Fibroblast of skin of abdomen (primary cell): ENCODE measurements at regions not wholly inside any gene's neighbourhood (a gene's known extent, or its start where the extent isn't known, plus 50 kb on each side); places are given as distances from the start of the nearest gene placed in this dataset.
"Not testable (repeated sequence)": the region's sequence is repeated elsewhere in the genome, so short reads cannot be mapped to it uniquely, and the experiment has no call there.

Experiments used
- DNase-seq: peaks from one replicate; pipeline ENCODE4 v3.0.0-alpha.2; 2013

DNA sequence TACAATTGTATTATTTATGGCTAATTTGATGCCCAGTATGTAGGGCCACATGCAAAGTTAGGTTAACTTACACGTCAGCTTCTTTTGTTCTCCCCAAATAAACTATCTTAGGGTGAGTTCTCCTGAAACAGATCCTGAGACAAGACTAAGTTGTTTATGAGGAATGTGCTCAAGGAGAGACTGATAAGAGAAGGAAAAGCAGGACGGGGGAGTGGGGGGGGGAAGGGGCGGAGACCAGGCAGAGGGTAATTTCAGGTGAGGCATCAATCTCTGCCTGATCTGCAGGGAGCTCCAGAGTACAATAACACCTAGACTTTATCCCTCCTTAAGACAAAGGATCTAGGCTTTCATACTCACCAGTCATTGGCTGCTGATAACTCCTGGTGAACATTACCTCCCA, 220.6 kb upstream of the BTBD3 start:
- DNase-seq: no peak

DNA sequence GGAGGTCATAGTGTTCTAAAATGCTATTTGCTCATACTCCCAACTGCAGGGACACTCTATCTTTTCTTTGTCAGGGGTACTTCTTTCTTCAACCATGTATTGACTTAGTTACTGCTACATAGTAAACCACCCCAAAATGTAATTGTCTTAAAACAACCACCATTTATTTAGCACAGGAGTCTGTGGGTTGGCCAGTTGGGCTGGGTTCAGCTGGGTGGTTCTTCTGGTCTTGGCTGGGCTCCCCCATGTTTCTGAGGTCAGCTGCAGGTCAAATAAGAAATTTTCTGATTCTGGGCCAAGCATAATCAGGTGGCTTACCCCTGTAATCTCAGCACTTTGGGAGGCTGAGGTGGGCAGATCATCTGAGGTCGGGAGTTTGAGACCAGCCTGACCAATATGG, 220.0 kb upstream of the BTBD3 start:
- DNase-seq: no peak

DNA sequence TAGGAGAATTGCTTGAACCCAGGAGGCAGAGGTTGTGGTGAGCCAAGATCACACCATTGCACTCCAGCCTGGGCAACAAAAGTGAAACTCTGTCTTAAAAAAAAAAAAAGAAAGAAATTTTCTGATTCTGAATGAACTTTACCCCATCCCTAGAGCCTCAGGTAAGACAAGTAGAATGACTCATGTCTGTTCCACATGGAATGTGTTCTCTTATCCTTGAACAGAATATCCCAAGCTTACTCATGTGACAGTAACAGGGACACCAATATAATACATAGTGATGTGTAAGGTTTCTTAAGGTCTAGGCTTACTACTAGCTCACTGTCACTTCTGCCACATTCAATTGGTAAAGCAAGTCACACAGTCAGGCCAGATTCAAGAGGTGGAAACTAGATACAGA, 219.6 kb upstream of the BTBD3 start:
- DNase-seq: no peak

DNA sequence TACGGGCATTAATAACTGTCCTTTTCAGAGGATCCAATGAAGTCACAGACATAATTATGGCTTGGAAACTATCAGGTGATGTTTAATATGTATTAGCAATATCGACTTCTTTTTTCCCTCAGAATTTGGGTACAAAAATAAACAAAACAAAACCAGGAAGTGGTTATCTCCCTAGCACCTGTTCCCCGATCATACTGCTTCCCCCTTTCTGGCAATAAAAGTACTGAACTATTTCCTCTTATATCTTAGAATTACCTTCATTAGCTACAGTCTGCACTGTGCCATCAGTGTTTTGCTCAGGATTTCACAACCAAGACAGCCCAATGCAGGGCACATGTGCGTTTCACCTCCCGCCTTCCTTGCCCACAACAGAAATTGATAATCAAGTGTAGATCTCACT, 216.9 kb upstream of the BTBD3 start:
- no peak for DNase-seq

DNA sequence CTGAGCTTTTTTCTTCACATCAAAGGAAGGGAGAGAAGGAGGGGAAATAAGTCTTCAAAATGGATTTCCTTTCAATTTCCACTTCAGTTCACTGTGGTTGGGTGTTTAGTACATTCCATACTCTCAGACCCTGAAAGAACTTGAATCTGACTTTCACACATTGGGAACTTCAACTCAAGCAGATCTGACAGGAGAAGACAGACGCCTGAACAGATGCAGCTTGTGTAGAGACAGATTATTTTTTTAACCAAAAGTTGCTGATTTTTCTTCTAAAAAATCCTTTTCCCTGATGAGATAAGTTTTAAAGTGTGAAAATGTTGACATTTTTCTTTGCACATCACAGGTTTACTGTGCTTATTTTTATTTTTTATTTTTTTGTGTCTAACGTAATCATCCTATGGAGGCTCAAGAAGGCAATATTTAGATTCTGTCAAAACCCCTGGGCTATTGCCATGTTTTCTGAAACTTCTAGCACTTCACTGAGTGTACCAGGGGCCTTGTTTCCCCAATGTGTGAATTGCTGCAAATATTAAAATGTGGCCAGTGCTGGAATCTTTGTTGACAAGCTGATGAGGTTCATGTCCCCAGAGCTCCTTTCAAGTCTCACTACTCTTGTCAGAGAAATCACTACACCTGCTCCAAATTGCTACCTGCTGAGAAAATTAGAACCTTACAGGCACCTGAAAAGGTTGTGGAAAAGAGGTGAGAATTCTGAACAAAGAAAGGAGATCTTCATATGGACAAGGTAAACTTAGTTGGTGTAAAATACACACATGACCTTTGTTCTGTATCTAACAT, 214.8 kb upstream of the BTBD3 start:
- no peak for DNase-seq

DNA sequence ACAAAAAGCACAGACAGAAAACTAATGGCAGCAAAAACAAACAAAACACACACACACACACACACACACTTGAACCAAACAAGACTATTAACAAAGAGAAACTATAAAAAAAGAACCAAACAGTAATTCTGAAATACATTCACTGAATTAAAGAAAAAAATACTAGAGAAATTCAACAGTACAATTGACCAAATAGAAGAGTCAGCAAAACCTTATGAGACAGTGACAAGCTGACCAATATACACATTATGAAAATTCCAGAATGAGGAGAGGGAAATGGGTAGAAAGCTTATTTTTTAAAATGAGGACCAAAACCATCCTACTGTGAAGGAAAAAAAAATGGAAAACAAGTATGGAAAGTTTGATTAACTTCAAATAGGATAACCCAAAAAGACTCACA, 212.2 kb upstream of the BTBD3 start:
- no peak for DNase-seq

DNA sequence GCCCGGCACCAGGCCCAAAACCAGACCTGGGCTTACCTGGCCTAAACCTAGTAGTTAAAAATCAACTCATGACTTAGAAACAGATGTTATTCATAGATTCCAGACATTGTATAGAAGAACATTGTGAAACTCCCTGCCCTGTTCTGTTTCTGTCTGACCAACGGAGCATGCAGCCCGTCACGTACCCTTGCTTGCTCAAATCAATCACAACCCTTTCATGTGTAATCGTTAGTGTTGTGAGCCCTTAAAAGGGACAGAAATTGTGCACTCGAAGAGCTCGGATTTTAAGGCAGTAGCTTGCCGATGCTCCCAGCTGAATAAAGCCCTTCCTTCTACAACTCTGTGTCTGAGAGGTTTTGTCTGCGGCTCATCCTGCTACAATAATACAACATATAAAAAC, 209.5 kb upstream of the BTBD3 start:
- not testable (repeated sequence) for DNase-seq

DNA sequence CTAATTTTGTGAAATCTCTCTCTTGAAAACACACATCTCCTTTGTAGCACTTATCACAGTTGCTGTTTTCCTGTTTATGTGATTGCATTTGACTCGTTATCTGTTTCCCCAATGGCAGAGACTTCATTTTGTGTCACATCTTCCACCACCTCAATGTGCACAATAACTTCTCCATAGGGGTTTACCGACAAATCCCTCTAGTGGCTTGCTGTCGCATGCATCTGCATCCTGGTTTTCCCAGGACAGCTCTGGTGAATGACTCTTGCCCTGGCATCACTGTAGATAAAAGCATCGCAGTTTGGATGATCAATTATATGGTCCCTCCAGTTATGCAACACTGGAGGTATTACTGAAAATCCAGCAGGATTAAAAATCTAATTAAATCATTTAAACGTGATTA, 206.5 kb upstream of the BTBD3 start:
- DNase-seq: no peak

DNA sequence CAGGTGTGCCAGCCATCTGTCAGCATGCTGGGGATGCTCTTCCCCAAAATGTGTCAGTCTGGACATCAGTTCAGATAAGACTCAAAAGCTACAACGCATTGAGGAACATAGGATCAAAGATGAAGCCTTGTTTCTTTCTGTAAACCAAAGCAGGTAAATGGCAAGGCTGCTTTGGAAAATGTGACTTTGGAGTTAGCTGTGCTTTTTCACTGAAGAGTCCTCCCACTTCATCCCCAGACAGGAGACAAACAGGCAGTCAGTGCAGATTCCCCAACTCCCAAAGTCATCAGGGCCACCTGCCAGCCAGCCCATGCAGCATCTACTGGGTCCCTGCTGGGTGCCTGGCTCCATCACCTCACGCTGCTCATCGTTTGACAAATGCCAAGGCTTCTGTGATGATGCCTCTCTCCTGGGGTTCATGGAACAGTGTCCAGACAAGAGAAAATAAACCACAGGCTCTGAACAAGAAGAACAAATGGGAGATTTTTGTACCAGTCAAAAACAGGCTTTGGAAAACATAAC, 205.0 kb upstream of the BTBD3 start:
- DNase-seq: no peak

DNA sequence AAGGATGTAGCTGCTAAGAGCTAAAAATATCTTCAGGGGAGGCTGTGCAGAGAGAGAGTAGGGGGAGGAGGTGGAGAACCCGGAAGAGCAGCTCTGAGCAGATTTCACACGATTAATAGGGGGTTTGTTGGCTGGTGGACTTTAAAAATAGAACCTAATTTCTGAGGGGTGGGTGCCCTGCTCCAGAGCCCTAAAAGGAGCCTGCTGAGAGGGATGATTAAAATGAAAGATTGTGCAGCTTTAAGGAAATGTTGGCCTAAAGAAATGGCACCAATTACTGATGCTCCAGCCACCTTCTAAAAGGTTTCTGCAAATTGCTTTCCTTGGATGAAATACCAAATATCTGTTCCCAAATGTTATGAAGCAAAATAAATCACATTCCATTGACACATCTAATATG, 202.8 kb upstream of the BTBD3 start:
- no peak for DNase-seq

DNA sequence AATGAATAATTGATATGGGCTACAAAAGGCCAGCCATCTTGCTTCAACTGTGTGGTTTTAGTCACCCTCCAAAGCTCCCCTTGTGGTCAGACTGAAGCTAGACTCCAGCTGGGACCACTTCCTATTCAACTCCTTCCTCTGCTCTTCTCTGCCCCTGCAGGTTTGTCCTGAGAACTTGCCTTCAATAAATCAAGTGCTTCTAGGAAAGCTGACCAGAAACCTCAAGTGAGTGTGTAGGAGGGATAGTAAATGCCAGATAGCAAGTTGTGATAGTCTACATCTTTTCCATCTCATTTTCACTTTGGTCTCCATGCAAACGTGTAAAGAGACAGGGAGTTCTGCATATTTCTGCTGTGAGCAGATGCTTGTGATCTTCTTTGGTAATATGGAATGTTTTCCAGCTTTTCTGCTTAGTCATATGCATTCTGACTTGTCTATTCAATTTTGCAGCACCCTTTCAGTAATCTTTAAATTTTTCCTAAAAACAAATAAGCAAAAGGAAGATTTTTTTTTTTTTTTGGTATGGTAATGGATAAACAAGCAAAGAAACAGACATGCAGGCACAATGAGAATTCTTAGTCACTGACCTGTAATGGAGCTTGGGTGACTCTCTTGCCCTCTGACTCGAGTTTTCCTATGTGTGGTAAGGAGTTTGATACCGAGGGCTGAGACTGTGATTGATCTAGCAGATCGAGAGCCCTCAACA, 201.3 kb upstream of the BTBD3 start:
- peak; percentile 95 for DNase-seq

DNA sequence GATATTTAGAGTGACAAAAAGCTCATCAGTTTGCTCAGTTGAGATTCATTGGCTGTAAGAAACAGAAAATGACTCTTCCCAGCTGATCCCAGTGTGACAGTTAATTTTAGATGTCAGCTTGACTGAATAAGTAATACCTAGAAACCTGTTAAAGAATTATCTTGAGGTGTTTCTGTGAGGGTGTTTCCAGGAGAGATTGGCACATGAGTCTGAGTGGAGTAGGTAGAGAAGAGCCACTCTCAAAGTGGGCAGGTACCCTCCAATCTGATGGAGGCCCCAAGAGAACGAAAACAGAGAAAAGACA, 200.8 kb upstream of the BTBD3 start:
- DNase-seq: no peak

DNA sequence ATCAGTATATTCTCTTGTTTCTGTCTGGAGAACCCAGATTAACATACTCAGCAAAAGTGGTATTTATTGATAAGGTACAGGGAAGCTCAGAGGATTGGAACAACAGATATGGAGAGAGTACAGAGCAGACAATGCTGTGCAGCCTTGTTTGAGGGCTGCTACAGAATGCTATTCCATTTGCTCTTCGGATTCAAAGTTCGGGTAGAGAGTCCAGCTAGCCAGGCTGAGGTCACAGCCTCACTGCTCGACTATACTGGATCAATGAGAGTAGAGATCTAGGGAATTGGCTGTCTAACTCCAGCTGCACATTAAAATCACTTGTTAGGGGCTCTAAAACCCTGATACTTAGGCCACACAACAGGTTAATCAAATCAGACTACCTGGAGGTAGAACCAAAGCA, 200.1 kb upstream of the BTBD3 start:
- no peak for DNase-seq

DNA sequence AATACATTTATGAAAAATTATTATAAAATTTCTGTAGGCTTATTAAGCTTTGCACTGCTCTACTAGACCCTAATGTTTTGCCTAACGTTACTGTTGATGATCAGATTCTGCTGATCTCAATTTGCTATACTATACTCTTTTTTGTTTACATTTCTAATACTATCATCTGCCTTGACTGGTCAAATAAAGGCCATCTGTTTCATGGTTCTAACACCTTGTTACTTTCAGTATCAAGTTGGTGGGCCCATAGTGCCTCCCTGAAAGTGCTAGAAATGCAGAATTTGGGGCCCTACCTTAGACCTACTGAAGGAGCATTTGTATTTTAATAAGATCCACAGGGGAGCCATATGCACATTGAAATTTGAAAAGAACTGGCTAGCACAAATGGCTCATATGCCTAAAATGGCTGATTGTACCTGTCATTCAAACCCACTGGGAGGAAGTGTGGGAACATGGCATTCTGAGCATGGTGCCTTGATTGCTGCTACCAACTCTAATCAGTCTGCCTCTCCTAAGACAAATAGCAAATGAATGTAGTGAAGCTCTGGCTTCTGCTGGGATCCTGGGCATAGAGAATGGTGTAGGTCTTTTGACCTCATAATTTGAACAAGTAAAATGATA, 199.1 kb upstream of the BTBD3 start:
- DNase-seq: no peak

DNA sequence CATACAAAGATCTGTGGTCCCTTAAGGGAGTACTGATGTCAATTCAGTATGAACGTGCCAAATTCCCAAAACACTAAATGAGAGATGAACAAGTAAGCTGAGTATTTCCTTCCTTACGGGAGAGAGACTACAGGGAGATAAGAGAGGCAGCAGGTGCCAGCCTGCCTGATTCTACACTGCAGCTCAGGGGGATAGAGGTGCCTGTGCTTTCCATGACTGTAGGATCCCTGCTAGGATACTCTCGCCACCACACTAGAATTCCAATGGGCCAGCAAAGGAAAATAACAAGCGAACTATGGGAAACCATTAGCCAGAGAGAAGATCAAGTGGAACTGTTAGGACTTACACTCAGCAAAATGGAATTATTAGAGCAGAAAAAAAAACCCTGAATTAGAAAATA, 198.5 kb upstream of the BTBD3 start:
- DNase-seq: no peak

DNA sequence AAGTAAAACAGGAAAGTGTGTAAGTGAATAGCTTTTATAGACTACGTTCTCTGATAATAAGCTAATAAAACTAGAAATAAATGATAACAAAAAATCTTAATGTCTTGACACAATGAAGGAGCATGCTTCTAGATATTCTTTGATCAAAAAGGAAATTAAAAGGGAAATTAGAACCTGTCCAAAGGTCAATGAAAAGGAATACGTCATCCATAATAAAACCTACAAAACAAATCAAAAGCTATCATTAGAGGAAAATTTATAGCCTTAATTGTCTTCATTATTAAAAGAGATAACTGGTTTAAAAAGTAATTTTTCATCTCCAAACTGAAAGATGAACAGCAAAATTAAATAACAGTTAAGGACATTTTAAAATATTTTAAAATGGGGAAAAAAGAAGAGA, 196.3 kb upstream of the BTBD3 start:
- no peak for DNase-seq

DNA sequence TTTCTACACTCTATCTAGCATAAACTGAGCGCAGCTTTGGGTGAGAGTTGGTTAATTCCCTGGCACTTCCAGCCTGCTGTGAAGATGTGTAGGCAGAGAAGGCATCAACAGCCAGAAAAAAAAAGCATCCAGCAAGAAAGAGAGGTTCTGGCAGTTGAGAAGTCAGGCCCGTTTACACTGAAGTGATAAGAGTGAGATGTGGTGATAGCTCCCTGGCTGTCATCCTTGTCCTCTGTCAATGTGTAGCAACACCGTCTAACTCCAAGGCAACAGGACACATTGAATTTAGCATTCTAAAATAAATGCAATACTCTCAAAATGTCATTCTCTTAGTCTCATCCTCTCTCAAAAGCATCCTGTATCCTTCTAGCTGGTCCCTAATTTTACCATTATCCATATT, 193.6 kb upstream of the BTBD3 start:
- DNase-seq: no peak

DNA sequence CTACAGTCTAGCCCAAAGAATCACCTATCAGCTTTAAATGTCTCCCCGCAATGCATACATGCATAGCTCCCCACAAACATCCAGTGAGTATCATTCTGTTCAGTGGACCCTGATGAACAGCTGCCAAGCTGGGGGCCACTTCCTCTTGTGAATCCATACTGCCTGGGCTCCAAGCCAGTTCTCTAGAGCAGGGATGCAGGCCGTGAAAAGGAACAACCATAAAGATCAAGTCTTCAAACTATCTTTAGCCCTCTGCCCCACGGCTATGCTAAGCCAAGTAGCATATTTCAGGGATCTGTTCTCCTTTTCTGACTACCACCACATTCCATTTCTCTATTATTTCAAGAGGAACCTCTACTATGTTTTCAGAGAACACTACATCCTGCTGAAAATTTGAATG, 191.7 kb upstream of the BTBD3 start:
- DNase-seq: peak; percentile 29

DNA sequence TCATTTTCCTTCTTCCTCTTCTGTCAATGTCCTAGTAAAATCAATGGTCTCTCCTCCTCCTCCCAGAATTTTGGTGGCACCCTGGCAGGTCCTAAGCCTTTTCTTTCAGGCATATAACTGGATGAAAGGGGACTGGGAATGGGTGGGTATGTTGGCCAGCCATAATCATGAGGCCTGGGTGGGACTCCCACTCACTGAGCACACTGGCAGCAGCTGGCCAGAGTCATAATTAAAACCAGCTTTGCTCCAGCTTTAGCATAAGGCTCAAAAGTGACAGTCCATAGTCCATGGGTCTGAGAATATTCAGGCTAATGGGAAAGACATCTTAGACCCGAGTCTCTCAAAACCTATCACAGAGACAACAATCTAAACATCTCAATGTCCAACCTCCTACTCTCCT, 190.0 kb upstream of the BTBD3 start:
- no peak for DNase-seq

DNA sequence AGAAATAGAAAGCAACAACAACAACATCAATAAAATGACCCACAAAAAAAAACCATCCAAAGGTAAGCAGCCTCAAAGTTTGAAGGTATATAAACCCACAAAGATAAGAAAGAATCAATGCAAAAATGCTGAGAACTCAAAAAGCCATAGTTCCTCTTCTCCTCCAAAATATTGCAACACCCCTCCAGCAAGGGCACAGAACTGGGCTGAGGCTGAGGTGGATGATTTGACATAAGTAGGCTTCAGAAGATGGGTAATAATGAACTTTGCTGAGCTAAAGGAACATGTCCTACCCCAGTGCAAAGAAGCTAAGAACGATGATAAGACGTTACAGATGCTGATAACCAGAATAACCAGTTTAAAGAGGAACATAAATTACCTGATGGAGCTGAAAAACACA, 188.8 kb upstream of the BTBD3 start:
- DNase-seq: no peak

DNA sequence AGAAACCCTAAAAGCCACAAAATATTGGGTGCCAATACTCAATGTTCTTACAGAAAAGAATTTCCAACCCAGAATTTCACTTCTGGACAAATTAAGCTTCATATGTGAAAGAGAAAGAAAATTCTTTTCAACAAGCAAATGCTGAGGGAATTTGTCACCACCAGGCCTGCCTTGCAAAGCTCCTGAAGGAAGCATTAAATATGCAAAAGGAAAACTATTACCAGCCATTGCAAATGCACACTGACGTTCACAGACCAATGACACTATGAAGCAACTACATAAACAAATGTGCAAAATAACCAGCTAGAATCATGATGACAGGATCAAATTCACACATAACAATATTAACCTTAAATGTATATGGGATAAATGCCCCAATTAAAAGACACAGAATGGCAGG, 187.9 kb upstream of the BTBD3 start:
- DNase-seq: no peak

DNA sequence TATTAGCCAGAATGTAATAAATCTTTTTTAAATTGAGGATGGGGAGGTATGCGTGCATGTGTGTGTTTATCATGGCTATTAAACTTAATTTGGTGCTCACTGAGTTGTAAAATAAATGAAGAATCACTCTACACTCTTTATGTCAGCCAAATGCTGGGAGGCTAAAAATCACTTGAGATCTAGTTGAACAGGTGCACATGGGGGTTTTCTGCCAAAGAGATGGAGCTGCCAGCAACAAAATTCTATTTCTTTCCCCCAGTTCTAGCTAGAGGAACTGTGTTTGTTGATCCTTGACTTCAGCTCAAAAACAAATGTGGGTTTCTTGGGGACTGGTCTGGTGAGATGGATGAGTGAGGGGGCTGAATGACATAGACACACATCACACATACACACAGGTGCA, 183.3 kb upstream of the BTBD3 start:
- DNase-seq: no peak

DNA sequence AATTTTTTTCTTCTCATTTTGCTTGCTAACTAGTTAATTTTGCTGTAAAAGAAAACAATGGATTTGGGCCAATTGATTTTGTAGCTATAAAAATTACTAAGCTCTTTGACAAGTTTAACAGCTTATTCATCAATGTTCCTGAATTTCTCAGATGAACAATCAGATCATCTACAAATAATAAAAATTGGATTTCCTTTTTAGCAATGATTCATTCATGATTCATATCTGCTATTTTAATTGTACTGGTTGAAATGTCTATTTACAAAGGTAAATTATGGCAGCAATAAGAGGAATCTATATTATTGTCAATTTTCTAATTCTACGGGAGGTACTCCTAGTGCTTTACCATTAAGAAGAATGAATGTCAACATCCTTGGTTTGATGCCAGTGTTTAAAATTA, 178.8 kb upstream of the BTBD3 start:
- DNase-seq: no peak

DNA sequence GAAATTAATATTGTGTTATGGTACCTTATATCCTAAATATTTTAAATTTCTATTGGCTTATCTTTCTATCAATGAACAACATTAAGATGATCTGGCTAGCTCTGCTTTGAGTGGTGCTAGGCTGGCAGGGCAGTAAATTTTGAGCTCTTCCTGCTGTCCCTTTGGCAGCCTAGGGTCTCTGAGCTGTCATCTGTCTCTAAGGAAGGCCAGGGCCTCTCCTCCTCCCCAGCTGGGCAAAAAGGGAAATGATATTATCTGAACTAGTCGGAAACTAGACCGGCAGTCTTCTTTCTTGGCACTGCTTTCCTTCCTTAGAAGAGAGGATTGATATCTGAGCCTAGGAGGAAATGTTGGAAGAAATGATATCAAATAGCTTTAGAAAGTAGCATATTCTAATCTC, 176.7 kb upstream of the BTBD3 start:
- no peak for DNase-seq
